HepG2 (cell line): ENCODE measurements at regions not wholly inside any gene's neighbourhood (a gene's known extent, or its start where the extent isn't known, plus 50 kb on each side); places are given as distances from the start of the nearest gene placed in this dataset.

Experiments
- ATAC-seq: fragments of 200-7000 bp; cut with Tn5 transposase; 3 replicates; pipeline ENCODE4 v1.9.1; 2020; ENCODE audit warnings: mild to moderate bottlenecking, moderate library complexity
- BruUV-seq: library from RNA; stranded (reverse); fragments of 400-500 nt; replicated peaks from 2 replicates; lab custom pipeline; 2021; lab: Mats Ljungman, UMichigan
- CTCF ChIA-PET: fragments of 300-600 bp; formaldehyde crosslinking; extraction: SDS; loops from one replicate; lab custom pipeline; 2021; ENCODE audit warnings: low total read pairs, inconsistent platforms, low intra/inter-chr PET ratio; lab: Yijun Ruan, JAX
- POLR2A ChIA-PET: fragments of 350-600 bp; sonication (Branson Sonifier 250); formaldehyde crosslinking; loops from one replicate; lab custom pipeline; 2020; ENCODE audit warnings: antibody characterized with exemption, inconsistent platforms; lab: Yijun Ruan, JAX
- DNase-seq: peaks from one replicate; pipeline ENCODE4 v3.0.0-alpha.2; 2015; ENCODE audit warnings: low spot score
- FAIRE-seq: peaks from 3 replicates; lab custom pipeline; 2011; peaks lifted over from hg19 to GRCh38; lab: Jason Lieb, UNC
- H2AFZ ChIP-seq: one replicate; pipeline ENCODE4 v1.6.1; 2011; ENCODE audit warnings: low read length, inconsistent platforms
- H3K27ac ChIP-seq: fragments of 300-600 bp; 3 replicates; pipeline ENCODE4 v1.8.0; 2011; ENCODE audit warnings: mixed run types, mild to moderate bottlenecking, mixed read lengths, low read length, inconsistent platforms; ENCODE audit not compliant: insufficient read depth; ENCODE audit errors: extremely low read length
- H3K27me3 ChIP-seq, 2 experiments: fragments of 200-600 bp in 1 of 2; 2 replicates in 1 of 2; 3 replicates in 1 of 2; pipeline versions ENCODE4 v1.6.0 to v1.8.0; 2011; ENCODE audit warnings: low read length in 2 of 2, mild to moderate bottlenecking in 2 of 2, moderate library complexity in 2 of 2, inconsistent platforms in 1 of 2; ENCODE audit not compliant: insufficient read depth in 2 of 2, control insufficient read depth in 1 of 2
- H3K36me3 ChIP-seq, 2 experiments: fragments of 200-600 bp in 1 of 2; replicated peaks in 1 of 2; 2 replicates in 1 of 2; 3 replicates in 1 of 2; pipeline versions ENCODE4 v1.5.1 to v1.8.0; 2011; ENCODE audit warnings: low read length in 2 of 2, inconsistent platforms in 1 of 2; ENCODE audit not compliant: insufficient read depth in 2 of 2, control insufficient read depth in 1 of 2
- H3K4me1 ChIP-seq: 2 replicates; pipeline ENCODE4 v1.5.1; 2012; ENCODE audit warnings: low read length, inconsistent platforms; ENCODE audit not compliant: insufficient read depth
- H3K4me2 ChIP-seq: 2 replicates; pipeline ENCODE4 v1.6.0; 2011; ENCODE audit warnings: low read depth, low read length, inconsistent platforms
- H3K4me3 ChIP-seq, 3 experiments: fragments of 200-600 bp in 1 of 3; sonication (generic), shearing (Covaris generic) in 1 of 3; replicated peaks in 1 of 3; 2 replicates each; pipeline ENCODE4 v1.5.1; 2011 to 2016; ENCODE audit warnings: low read length in 3 of 3, inconsistent platforms in 2 of 3, low read depth in 2 of 3, mild to moderate bottlenecking in 2 of 3, control low read depth in 1 of 3, mixed read lengths in 1 of 3; ENCODE audit not compliant: insufficient read depth in 1 of 3
- H3K79me2 ChIP-seq: one replicate; pipeline ENCODE4 v1.6.1; 2011; ENCODE audit warnings: low read length, inconsistent platforms; ENCODE audit not compliant: insufficient read depth
- H3K9ac ChIP-seq: 2 replicates; pipeline ENCODE4 v1.6.0; 2011; ENCODE audit warnings: mild to moderate bottlenecking, low read depth, low read length, inconsistent platforms; ENCODE audit not compliant: insufficient read depth
- H3K9me3 ChIP-seq: 2 replicates; pipeline ENCODE4 v1.5.1; 2012; ENCODE audit warnings: mild to moderate bottlenecking, low read length
- H4K20me1 ChIP-seq: 2 replicates; pipeline ENCODE4 v1.6.0; 2011; ENCODE audit warnings: inconsistent platforms, mild to moderate bottlenecking, low read length, moderate library complexity; ENCODE audit not compliant: insufficient read depth
- CEBPG ChIP-seq: IDR thresholded peaks from 2 replicates; pipeline ENCODE4 v1.6.1; 2016
- ELF1 ChIP-seq: sonication (generic); formaldehyde crosslinking; IDR thresholded peaks from 2 replicates; pipeline ENCODE4 v1.4.0; 2020; ENCODE audit warnings: missing genetic modification reagents
- FOXK2 ChIP-seq: fragments of 450-650 bp; IDR thresholded peaks from 2 replicates; pipeline ENCODE4 v1.6.1; 2016
- FOXP4 ChIP-seq: sonication (generic); formaldehyde crosslinking; IDR thresholded peaks from 2 replicates; pipeline ENCODE4 v1.4.0; 2020; ENCODE audit warnings: missing genetic modification reagents
- GFI1 ChIP-seq: sonication (generic); formaldehyde crosslinking; IDR thresholded peaks from 2 replicates; pipeline ENCODE4 v1.5.0; 2020; ENCODE audit warnings: missing genetic modification reagents, mild to moderate bottlenecking, borderline replicate concordance
- GZF1 ChIP-seq: sonication (generic); formaldehyde crosslinking; IDR thresholded peaks from 2 replicates; pipeline ENCODE4 v1.5.1; 2020; ENCODE audit warnings: mild to moderate bottlenecking, missing genetic modification reagents
- HNRNPH1 ChIP-seq: fragments of 200-400 bp; formaldehyde crosslinking; optimal IDR thresholded peaks from 2 replicates; pipeline ENCODE3; 2017; ENCODE audit warnings: mild to moderate bottlenecking, low read depth, low read length
- ISL2 ChIP-seq: sonication (generic); formaldehyde crosslinking; IDR thresholded peaks from 2 replicates; pipeline ENCODE4 v1.5.0; 2020; ENCODE audit warnings: missing genetic modification reagents
- JARID2 ChIP-seq: sonication (generic); formaldehyde crosslinking; IDR thresholded peaks from 2 replicates; pipeline ENCODE4 v1.8.1; 2023; ENCODE audit warnings: missing genetic modification reagents, inconsistent platforms; ENCODE audit not compliant: insufficient replicate concordance
- PHB2 ChIP-seq: fragments of 450-650 bp; IDR thresholded peaks from 2 replicates; pipeline ENCODE4 v1.6.1; 2018; ENCODE audit not compliant: partially characterized antibody
- PHF20 ChIP-seq: sonication (generic); formaldehyde crosslinking; IDR thresholded peaks from 2 replicates; pipeline ENCODE4 v1.5.0; 2020; ENCODE audit warnings: mild to moderate bottlenecking, missing genetic modification reagents
- RBFOX2 ChIP-seq: fragments of 200-400 bp; formaldehyde crosslinking; IDR thresholded peaks from 2 replicates; pipeline ENCODE4 v1.6.1; 2017; ENCODE audit warnings: low read depth, mild to moderate bottlenecking, low read length
- RXRB ChIP-seq: IDR thresholded peaks from 2 replicates; pipeline ENCODE4 v1.6.1; 2016; ENCODE audit warnings: borderline replicate concordance, missing genetic modification reagents, missing compliant biosample characterization
- SNAI1 ChIP-seq: sonication (generic); formaldehyde crosslinking; IDR thresholded peaks from 2 replicates; pipeline ENCODE4 v1.5.0; 2020; ENCODE audit warnings: mild to moderate bottlenecking, missing genetic modification reagents, borderline replicate concordance
- SOX5 ChIP-seq: IDR thresholded peaks from 2 replicates; pipeline ENCODE4 v1.6.1; 2016; ENCODE audit warnings: borderline replicate concordance
- ZNF251 ChIP-seq: sonication (generic); formaldehyde crosslinking; IDR thresholded peaks from 2 replicates; pipeline ENCODE4 v1.9.0; 2021; ENCODE audit warnings: mild to moderate bottlenecking, missing genetic modification reagents
- ZNF512 ChIP-seq: sonication (generic); formaldehyde crosslinking; IDR thresholded peaks from 2 replicates; pipeline ENCODE4 v1.4.0; 2020; ENCODE audit warnings: mild to moderate bottlenecking, missing genetic modification reagents
- ZNF713 ChIP-seq: sonication (generic); formaldehyde crosslinking; IDR thresholded peaks from 2 replicates; pipeline ENCODE4 v1.4.0; 2020; ENCODE audit warnings: mild to moderate bottlenecking, missing genetic modification reagents
- ZNF746 ChIP-seq: sonication (generic); formaldehyde crosslinking; IDR thresholded peaks from 2 replicates; pipeline ENCODE4 v1.8.0; 2022; ENCODE audit warnings: mild to moderate bottlenecking, missing genetic modification reagents
- WGBS: methylation state at CpG from one replicate; pipeline ENCODE4 v1.1.6; 2017; ENCODE audit warnings: low lambda C conversion rate; 5-methylcytosine and 5-hydroxymethylcytosine counted together
- in situ Hi-C: cut with HindIII; loops from 2 replicates; pipeline ENCODE4 v1.10.0; 2017; ENCODE audit warnings: low pct_unique_long_range_greater_than_20kb; ENCODE audit not compliant: extremely low pct_ligation_motif_present
- intact Hi-C: fragments of 100-400 bp; cut with micrococcal nuclease; formaldehyde crosslinking; loops from one replicate; pipeline ENCODE4 v1.10.0; 2022; ENCODE audit not compliant: unreplicated experiment
- TF ChIP-seq, protein P1 (sequence below): sonication (generic); formaldehyde crosslinking; IDR thresholded peaks from 2 replicates; pipeline ENCODE4 v1.8.0; 2022; ENCODE audit warnings: missing genetic modification reagents, mild to moderate bottlenecking, moderate library complexity, borderline replicate concordance

- H3K4me1 ChIP-seq = peaks cover 90% of the 10 kb centered on the region
- WGBS = 1% methylated on average over 5 of the region's 5 CpGs
- peak overlapping the region; percentile 71 for H3K27ac ChIP-seq
- TSS peak; percentile 98 for BruUV-seq
- intact Hi-C loops (loop anchor here (1.0 to 10.0 kb wide), 3 partner anchors 20 to 338 kb away; no protein-coding TSS in a partner anchor), in situ Hi-C loops (no loop called here)
- peak overlapping the region; percentile 60 for H3K9ac ChIP-seq
- no peaks in the 10 kb centered on the region for H4K20me1 ChIP-seq
- H3K9me3 ChIP-seq = no peaks in the 10 kb centered on the region
- CTCF ChIA-PET = no interaction called here
- peak overlapping the region; percentile 65 for H3K4me2 ChIP-seq
- no peaks in the 10 kb centered on the region for H3K36me3 ChIP-seq
- H2AFZ ChIP-seq = peak overlapping the region; percentile 76
- ATAC-seq = peak; percentile 87
- POLR2A ChIA-PET = interaction anchor here (0.7 to 2.2 kb wide), 23 partner anchors 10 to 193 kb away, joined by 3 to 29 read pairs (median 5); no protein-coding TSS in a partner anchor
- FAIRE-seq = peak; percentile 90
- peak overlapping the region; percentile 3 to 52 (median 17); a peak in 4 of 6 replicates for H3K4me3 ChIP-seq
- peak; percentile 81 for DNase-seq
- H3K27me3 ChIP-seq = no peaks in the 10 kb centered on the region
- no peaks in the 10 kb centered on the region for H3K79me2 ChIP-seq
- peak; percentile 38; the same call in 1 of the 2 replicates for TF ChIP-seq ZNF746 (CRISPR knock-in tag)
- TF ChIP-seq ZNF251 (CRISPR knock-in tag) = no peak
- TF ChIP-seq PHB2 = no peak
- TF ChIP-seq ZNF512 = no peak
- TF ChIP-seq RXRB = 0 out of 2 replicates have a peak, but pooled peaks have one; percentile 18
- 0 out of 2 replicates have a peak, but pooled peaks have one; percentile 46 for TF ChIP-seq FOXP4 (CRISPR knock-in tag)
- no peak for TF ChIP-seq SNAI1 (CRISPR knock-in tag)
- TF ChIP-seq JARID2 = no peak
- TF ChIP-seq ELF1 (CRISPR knock-in tag) = no peak
- no peak for TF ChIP-seq HNRNPH1
- no peak for TF ChIP-seq GZF1
- no peak for TF ChIP-seq RBFOX2
- peak; percentile 79 for TF ChIP-seq ISL2 (CRISPR knock-in tag)
- TF ChIP-seq, protein P1, sequence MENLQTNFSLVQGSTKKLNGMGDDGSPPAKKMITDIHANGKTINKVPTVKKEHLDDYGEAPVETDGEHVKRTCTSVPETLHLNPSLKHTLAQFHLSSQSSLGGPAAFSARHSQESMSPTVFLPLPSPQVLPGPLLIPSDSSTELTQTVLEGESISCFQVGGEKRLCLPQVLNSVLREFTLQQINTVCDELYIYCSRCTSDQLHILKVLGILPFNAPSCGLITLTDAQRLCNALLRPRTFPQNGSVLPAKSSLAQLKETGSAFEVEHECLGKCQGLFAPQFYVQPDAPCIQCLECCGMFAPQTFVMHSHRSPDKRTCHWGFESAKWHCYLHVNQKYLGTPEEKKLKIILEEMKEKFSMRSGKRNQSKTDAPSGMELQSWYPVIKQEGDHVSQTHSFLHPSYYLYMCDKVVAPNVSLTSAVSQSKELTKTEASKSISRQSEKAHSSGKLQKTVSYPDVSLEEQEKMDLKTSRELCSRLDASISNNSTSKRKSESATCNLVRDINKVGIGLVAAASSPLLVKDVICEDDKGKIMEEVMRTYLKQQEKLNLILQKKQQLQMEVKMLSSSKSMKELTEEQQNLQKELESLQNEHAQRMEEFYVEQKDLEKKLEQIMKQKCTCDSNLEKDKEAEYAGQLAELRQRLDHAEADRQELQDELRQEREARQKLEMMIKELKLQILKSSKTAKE (CRISPR knock-in tag) = no peak
- TF ChIP-seq ZNF713 = no peak
- TF ChIP-seq CEBPG = peak; percentile 83
- no peak for TF ChIP-seq FOXK2
- no peak for TF ChIP-seq PHF20 (CRISPR knock-in tag)
- no peak for TF ChIP-seq GFI1 (CRISPR knock-in tag)
- TF ChIP-seq SOX5 = peak; percentile 28; the same call in 1 of the 2 replicates
These were observed 193.5 kb upstream of the EEA1 start for GRCh38 chr12:93122569-93123091.
